Small intestine (tissue), 7 donors: ENCODE measurements at regions not wholly inside any gene's neighbourhood (a gene's known extent, or its start where the extent isn't known, plus 50 kb on each side); places are given as distances from the start of the nearest gene placed in this dataset.

Experiments used
- DNase-seq, 2 donors: peaks; one replicate each; pipeline versions ENCODE4 v3.0.0 to v3.0.0-alpha.2; 2013
- FAIRE-seq: peaks from 2 replicates; lab custom pipeline; 2012; peaks lifted over from hg19 to GRCh38; lab: Jason Lieb, UNC
- H3K27ac ChIP-seq, 3 donors: one replicate each; pipeline ENCODE4 v1.5.1; 2013; ENCODE audit warnings: low read length in 2 of 3, mild to moderate bottlenecking in 2 of 3, control low read depth in 1 of 3, inconsistent platforms in 1 of 3, low read depth in 1 of 3, moderate library complexity in 1 of 3
- H3K27me3 ChIP-seq, 3 donors: one replicate each; pipeline ENCODE4 v1.6.1; 2013; ENCODE audit warnings: low read length in 3 of 3, inconsistent platforms in 1 of 3; ENCODE audit not compliant: control insufficient read depth in 3 of 3, insufficient read depth in 3 of 3
- H3K36me3 ChIP-seq, 3 donors: one replicate each; pipeline ENCODE4 v1.6.1; 2013; ENCODE audit warnings: low read length in 3 of 3, inconsistent platforms in 1 of 3, low read depth in 1 of 3, mild to moderate bottlenecking in 1 of 3, moderate library complexity in 1 of 3; ENCODE audit not compliant: control insufficient read depth in 3 of 3, insufficient read depth in 2 of 3
- H3K4me1 ChIP-seq, 3 donors: one replicate each; pipeline ENCODE4 v1.6.1; 2013; ENCODE audit warnings: low read length in 2 of 3, inconsistent platforms in 1 of 3, low read depth in 1 of 3, mild to moderate bottlenecking in 1 of 3, moderate library complexity in 1 of 3; ENCODE audit not compliant: control insufficient read depth in 3 of 3, insufficient read depth in 2 of 3
- H3K4me3 ChIP-seq, 3 donors: one replicate each; pipeline ENCODE4 v1.5.1; 2013; ENCODE audit warnings: low read length in 3 of 3, control low read depth in 1 of 3, inconsistent platforms in 1 of 3, low read depth in 1 of 3, mild to moderate bottlenecking in 1 of 3, moderate library complexity in 1 of 3
- H3K9me3 ChIP-seq, 2 donors: one replicate each; pipeline ENCODE4 v1.6.1; 2013; ENCODE audit warnings: low read depth in 1 of 2, low read length in 1 of 2; ENCODE audit not compliant: control insufficient read depth in 2 of 2, insufficient read depth in 1 of 2
- WGBS, 3 donors: extraction: QIAGEN DNeasy Blood & Tissue Kit; methylation state at CpG; one replicate each; pipeline ENCODE4 v1.1.7; 2013; 5-methylcytosine and 5-hydroxymethylcytosine counted together
- donor health status: healthy with polysubstance abuse.
- donor health status: control.
- donor health status: control.
- donor health status: Bipolar disorder and iron deficiency.
- donor health status: healthy.

GRCh38 chr9:108323615-108324014, 532.2 kb downstream of the ACTL7B start:
- H3K27me3 ChIP-seq = no peaks in the 10 kb centered on the region
- H3K4me3 ChIP-seq = no peak overlapping the region
- DNase-seq (no peak), FAIRE-seq (no peak)
- H3K36me3 ChIP-seq = no peaks in the 10 kb centered on the region
- H3K9me3 ChIP-seq = peaks cover 0 to 10% of the 10 kb centered on the region in 2 donors
- no peak overlapping the region for H3K27ac ChIP-seq
- WGBS, 3 donors = 83 to 88% (median 88%) methylated on average over 3 of the region's 3 CpGs
- no peaks in the 10 kb centered on the region for H3K4me1 ChIP-seq

GRCh38 chr9:108322326-108323098, 533.3 kb downstream of the ACTL7B start:
- H3K9me3 ChIP-seq = peaks cover 0 to 10% of the 10 kb centered on the region in 2 donors
- no peak for DNase-seq
- FAIRE-seq = no peak
- no peaks in the 10 kb centered on the region for H3K4me1 ChIP-seq
- H3K36me3 ChIP-seq = no peaks in the 10 kb centered on the region
- no peaks in the 10 kb centered on the region for H3K27me3 ChIP-seq
- no peak overlapping the region for H3K4me3 ChIP-seq
- H3K27ac ChIP-seq = no peak overlapping the region
- 59 to 84% (median 68%) methylated on average over 1 of the region's 1 CpG for WGBS, 3 donors

- FAIRE-seq = no peak
- no peaks in the 10 kb centered on the region for H3K9me3 ChIP-seq
These were observed 539.2 kb downstream of the ACTL7B start for GRCh38 chr9:108316630-108317029.

GRCh38 chr9:108316066-108316465, 539.7 kb downstream of the ACTL7B start:
- DNase-seq (no peak), FAIRE-seq (no peak)
- Histone ChIP-seq H3K36me3 (no peaks in the 10 kb centered on the region), H3K4me3 (no peak overlapping the region), H3K4me1 (no peaks in the 10 kb centered on the region), H3K9me3 (no peaks in the 10 kb centered on the region), H3K27ac (no peak overlapping the region), H3K27me3 (no peaks in the 10 kb centered on the region)
- 60 to 68% (median 65%) methylated on average over 4 of the region's 4 CpGs for WGBS, 3 donors

More at GRCh38 chr9:108316630-108317029, 539.2 kb downstream of the ACTL7B start:
- no peak for DNase-seq
- H3K4me3 ChIP-seq = no peak overlapping the region
- H3K4me1 ChIP-seq = no peaks in the 10 kb centered on the region
- H3K27me3 ChIP-seq = no peaks in the 10 kb centered on the region
- no peaks in the 10 kb centered on the region for H3K36me3 ChIP-seq
- no peak overlapping the region for H3K27ac ChIP-seq

GRCh38 chr9:108311745-108312144, 544.0 kb downstream of the ACTL7B start:
- no peaks in the 10 kb centered on the region for H3K9me3 ChIP-seq
- no peak for FAIRE-seq
- 77 to 83% (median 82%) methylated on average over 3 of the region's 3 CpGs for WGBS, 3 donors
- H3K36me3 ChIP-seq = no peaks in the 10 kb centered on the region
- H3K27ac ChIP-seq = no peak overlapping the region
- no peak for DNase-seq
- no peak overlapping the region for H3K4me3 ChIP-seq
- no peaks in the 10 kb centered on the region for H3K27me3 ChIP-seq
- no peaks in the 10 kb centered on the region for H3K4me1 ChIP-seq

GRCh38 chr9:108310202-108310601, 545.6 kb downstream of the ACTL7B start:
- Histone ChIP-seq H3K4me3 (no peak overlapping the region), H3K27me3 (no peaks in the 10 kb centered on the region), H3K36me3 (no peaks in the 10 kb centered on the region), H3K4me1 (no peaks in the 10 kb centered on the region), H3K27ac (no peak overlapping the region), H3K9me3 (no peaks in the 10 kb centered on the region)
- FAIRE-seq (no peak), DNase-seq (no peak)
- WGBS, 3 donors = 62 to 81% (median 69%) methylated on average over 3 of the region's 3 CpGs

GRCh38 chr9:108300306-108301287, 555.2 kb downstream of the ACTL7B start:
- Histone ChIP-seq H3K36me3 (no peaks in the 10 kb centered on the region), H3K27me3 (no peaks in the 10 kb centered on the region), H3K4me3 (no peak overlapping the region), H3K27ac (no peak overlapping the region), H3K4me1 (no peaks in the 10 kb centered on the region), H3K9me3 (no peaks in the 10 kb centered on the region)
- DNase-seq = peak in 1 of 2 donors; percentile 3
- no peak for FAIRE-seq
- 66 to 67% (median 67%) methylated on average over 9 of the region's 9 CpGs for WGBS, 3 donors

- Histone ChIP-seq H3K36me3 (no peaks in the 10 kb centered on the region), H3K27me3 (no peaks in the 10 kb centered on the region), H3K4me3 (no peak overlapping the region), H3K9me3 (no peaks in the 10 kb centered on the region), H3K27ac (no peak overlapping the region), H3K4me1 (no peaks in the 10 kb centered on the region)
- FAIRE-seq (no peak), DNase-seq (no peak)
- WGBS, 3 donors = 59 to 89% (median 67%) methylated on average over 4 of the region's 4 CpGs
These were observed 558.7 kb downstream of the ACTL7B start for GRCh38 chr9:108297073-108297472.
